CD8-positive, alpha-beta memory T cell (primary cell): ENCODE measurements at regions not wholly inside any gene's neighbourhood (a gene's known extent, or its start where the extent isn't known, plus 50 kb on each side); places are given as distances from the start of the nearest gene placed in this dataset.
A peak's percentile ranks its signal among the peaks of the same experiment; 100 is the strongest.
"Not testable (repeated sequence)": the region's sequence is repeated elsewhere in the genome, so short reads cannot be mapped to it uniquely, and the experiment has no call there.

ENCODE experiments used
- CTCF ChIA-PET: fragments of 350-600 bp; sonication (Branson Sonifier 250); formaldehyde crosslinking; loops from one replicate; lab custom pipeline; 2021; ENCODE audit warnings: antibody characterized with exemption; lab: Charles Lee
- POLR2A ChIA-PET: fragments of 350-600 bp; sonication (Branson Sonifier 250); formaldehyde crosslinking; loops from one replicate; lab custom pipeline; 2021; ENCODE audit warnings: antibody characterized with exemption; lab: Charles Lee
- DNase-seq, 5 donors: peaks; one replicate each; pipeline versions ENCODE4 v3.0.0 to v3.0.0-alpha.2; 2020 to 2022; ENCODE audit warnings: mixed read lengths in 1 of 5
- H3K27ac ChIP-seq: one replicate; pipeline ENCODE4 v1.7.0; 2013; ENCODE audit warnings: low read depth, mild to moderate bottlenecking, low read length, moderate library complexity
- H3K27me3 ChIP-seq: 2 replicates; pipeline ENCODE4 v1.7.0; 2013; ENCODE audit warnings: low read length, mild to moderate bottlenecking; ENCODE audit not compliant: insufficient read depth, poor library complexity, severe bottlenecking
- H3K36me3 ChIP-seq: 2 replicates; pipeline ENCODE4 v1.7.0; 2013; ENCODE audit warnings: mild to moderate bottlenecking, low read length, moderate library complexity; ENCODE audit not compliant: insufficient read depth
- H3K4me1 ChIP-seq: 2 replicates; pipeline ENCODE4 v1.7.0; 2013; ENCODE audit warnings: mild to moderate bottlenecking, low read length, moderate library complexity; ENCODE audit not compliant: insufficient read depth
- H3K4me3 ChIP-seq: 2 replicates; pipeline ENCODE4 v1.7.0; 2013; ENCODE audit warnings: mild to moderate bottlenecking, low read length
- H3K9me3 ChIP-seq: 2 replicates; pipeline ENCODE4 v1.7.0; 2013; ENCODE audit warnings: mild to moderate bottlenecking, low read length
- H3K27ac Mint-ChIP-seq, 8 donors: one replicate each; pipeline ENCODE4 v1.8.0; 2020 to 2021; ENCODE audit warnings: mixed read lengths in 8 of 8, mild to moderate bottlenecking in 6 of 8, inconsistent platforms in 3 of 8, moderate library complexity in 3 of 8
- H3K27me3 Mint-ChIP-seq, 2 donors: one replicate each; pipeline ENCODE4 v1.8.0; 2020 to 2021; ENCODE audit warnings: mixed read lengths in 2 of 2, mild to moderate bottlenecking in 1 of 2, moderate library complexity in 1 of 2
- H3K36me3 Mint-ChIP-seq, 3 donors: one replicate each; pipeline ENCODE4 v1.8.0; 2020 to 2021; ENCODE audit warnings: mixed read lengths in 3 of 3, inconsistent platforms in 1 of 3, mild to moderate bottlenecking in 1 of 3
- H3K4me1 Mint-ChIP-seq, 3 donors: one replicate each; pipeline ENCODE4 v1.8.0; 2020 to 2021; ENCODE audit warnings: mixed read lengths in 3 of 3, inconsistent platforms in 1 of 3, mild to moderate bottlenecking in 1 of 3
- H3K4me3 Mint-ChIP-seq, 7 donors: one replicate each; pipeline ENCODE4 v1.8.0; 2020 to 2021; ENCODE audit warnings: mixed read lengths in 7 of 7, mild to moderate bottlenecking in 6 of 7, moderate library complexity in 4 of 7, inconsistent platforms in 2 of 7
- H3K9me3 Mint-ChIP-seq, 5 donors: one replicate each; pipeline ENCODE4 v1.8.0; 2020 to 2022; ENCODE audit warnings: mixed read lengths in 5 of 5, mild to moderate bottlenecking in 3 of 5, moderate library complexity in 2 of 5, inconsistent platforms in 1 of 5

DNA sequence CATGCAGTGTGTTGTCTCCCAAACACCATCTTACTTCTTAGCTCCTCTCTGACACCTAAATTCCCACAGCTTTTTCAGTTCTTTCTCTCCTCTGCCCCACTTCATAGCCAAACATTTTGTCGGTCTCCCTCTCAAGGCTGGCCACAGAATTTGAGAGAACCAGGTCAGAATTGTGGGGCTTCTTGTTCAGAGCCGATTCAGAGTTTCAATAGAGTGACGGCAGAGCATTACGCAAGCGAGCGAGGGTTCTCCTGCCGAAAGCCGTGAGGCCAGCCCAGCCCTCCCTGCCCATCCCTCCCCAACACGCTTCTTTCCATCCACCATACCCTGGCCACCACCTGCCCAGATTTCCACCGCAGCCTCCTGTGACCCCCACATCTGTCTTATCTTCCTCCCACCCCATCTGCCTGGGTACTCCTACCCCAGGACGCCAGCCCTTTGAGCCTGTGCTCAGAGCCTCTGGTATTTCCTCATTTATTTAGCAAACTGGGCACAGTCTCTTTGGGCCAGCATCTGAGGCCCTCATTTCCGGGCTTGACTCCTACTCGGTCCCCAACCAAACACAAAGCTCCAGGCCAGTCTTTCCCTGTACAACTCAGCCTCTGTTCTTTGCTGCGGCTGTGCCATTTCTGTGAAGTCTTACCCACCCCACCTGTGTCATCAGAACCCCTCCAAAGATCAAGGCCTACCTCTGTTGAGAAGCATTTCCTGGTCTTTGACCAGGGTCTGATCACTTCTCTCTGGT lies 70.0 kb upstream of the MAP4K4 start:
- ChIA-PET CTCF (interaction anchor here (0.8 kb wide), 1 partner anchor 21 kb away, joined by 3 read pairs; no protein-coding TSS in a partner anchor), POLR2A (no interaction called here)
- peaks cover 4% of the 10 kb centered on the region in 2 donors for H3K27me3 Mint-ChIP-seq
- H3K27ac Mint-ChIP-seq: peak overlapping the region in 1 of 8 donors; percentile 58
- H3K27ac ChIP-seq: no peak overlapping the region
- no peak overlapping the region for H3K4me3 Mint-ChIP-seq
- H3K36me3 Mint-ChIP-seq: no peaks in the 10 kb centered on the region
- no peak overlapping the region for H3K4me3 ChIP-seq
- no peaks in the 10 kb centered on the region for H3K9me3 ChIP-seq
- H3K9me3 Mint-ChIP-seq: no peaks in the 10 kb centered on the region
- peaks cover 14% of the 10 kb centered on the region for H3K4me1 ChIP-seq
- H3K27me3 ChIP-seq: no peaks in the 10 kb centered on the region
- no peaks in the 10 kb centered on the region for H3K36me3 ChIP-seq
- DNase-seq: no peak
- H3K4me1 Mint-ChIP-seq: peaks cover 13 to 17% (median 14%) of the 10 kb centered on the region in 3 donors

DNA sequence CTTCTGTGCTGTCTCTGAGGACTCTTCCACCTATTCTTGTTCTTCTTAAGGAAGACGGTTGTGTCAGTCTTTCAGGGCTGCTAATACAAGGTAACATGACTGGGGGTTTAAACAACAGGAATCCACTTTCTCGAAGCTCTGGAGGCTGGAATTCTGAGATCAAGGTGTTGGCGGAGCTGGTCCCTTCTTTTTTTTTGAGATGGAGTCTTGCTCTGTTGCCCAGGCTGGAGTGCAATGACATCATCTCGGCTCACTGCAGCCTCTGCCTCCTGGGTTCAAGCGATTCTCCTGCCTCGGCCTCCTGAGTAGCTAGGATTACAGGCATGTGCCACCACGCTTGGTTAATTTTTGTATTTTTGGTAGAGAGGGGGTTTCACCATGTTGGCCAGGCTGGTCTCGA lies 71.7 kb upstream of the MAP4K4 start:
- DNase-seq, H3K27ac ChIP-seq, H3K9me3 Mint-ChIP-seq, CTCF ChIA-PET, H3K27me3 ChIP-seq, H3K36me3 ChIP-seq, H3K9me3 ChIP-seq, POLR2A ChIA-PET, H3K36me3 Mint-ChIP-seq, H3K4me3 Mint-ChIP-seq, H3K27me3 Mint-ChIP-seq, H3K4me3 ChIP-seq: not testable (repeated sequence)
- peaks cover 15% of the 10 kb centered on the region for H3K4me1 ChIP-seq
- Mint-ChIP-seq H3K4me1 (peaks cover 18 to 30% (median 20%) of the 10 kb centered on the region in 3 donors), H3K27ac (peak overlapping the region in 3 of 8 donors; percentile 24 to 36 (median 31))

DNA sequence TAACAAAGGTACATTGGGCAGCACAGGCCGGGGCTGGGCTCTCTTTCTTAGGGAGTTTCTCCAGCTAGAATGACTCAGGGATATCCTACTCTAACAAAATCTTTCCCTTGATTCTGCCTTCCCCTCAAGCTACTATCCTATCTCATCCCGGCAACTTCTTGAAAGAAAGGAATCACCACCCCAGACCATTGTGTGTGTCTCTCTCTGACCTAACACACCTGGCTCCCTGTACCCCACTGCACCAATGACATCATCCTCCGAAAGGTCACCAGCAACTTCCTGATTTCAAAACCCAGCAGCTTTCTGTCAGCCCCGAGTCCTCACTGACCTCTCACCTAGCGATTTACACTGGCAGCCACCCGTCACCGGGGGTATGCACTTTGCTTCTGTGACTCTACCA lies 72.1 kb upstream of the MAP4K4 start:
- POLR2A ChIA-PET: no interaction called here

GRCh38 chr2:101624706-101625332 lies 72.7 kb upstream of the MAP4K4 start:
- H3K4me1 Mint-ChIP-seq: peaks cover 18 to 30% (median 20%) of the 10 kb centered on the region in 3 donors
- peak overlapping the region in 1 of 8 donors; percentile 41 for H3K27ac Mint-ChIP-seq
- peaks cover 0 to 2% (median 0%) of the 10 kb centered on the region in 3 donors for H3K36me3 Mint-ChIP-seq

More for the DNA sequence above, 72.1 kb upstream of the MAP4K4 start:
- H3K9me3 Mint-ChIP-seq: no peaks in the 10 kb centered on the region
- H3K36me3 Mint-ChIP-seq: peaks cover 0 to 1% (median 0%) of the 10 kb centered on the region in 3 donors
- peak overlapping the region in 3 of 8 donors; percentile 24 to 41 (median 31) for H3K27ac Mint-ChIP-seq
- no peaks in the 10 kb centered on the region for H3K36me3 ChIP-seq
- H3K4me3 Mint-ChIP-seq: no peak overlapping the region
- DNase-seq: no peak
- H3K27me3 ChIP-seq: no peaks in the 10 kb centered on the region
- peaks cover 15% of the 10 kb centered on the region for H3K4me1 ChIP-seq
- H3K9me3 ChIP-seq: no peaks in the 10 kb centered on the region
- H3K4me3 ChIP-seq: no peak overlapping the region
- H3K4me1 Mint-ChIP-seq: peaks cover 18 to 30% (median 20%) of the 10 kb centered on the region in 3 donors
- peaks cover 0 to 2% of the 10 kb centered on the region in 2 donors for H3K27me3 Mint-ChIP-seq
- H3K27ac ChIP-seq: no peak overlapping the region
- CTCF ChIA-PET: no interaction called here

DNA sequence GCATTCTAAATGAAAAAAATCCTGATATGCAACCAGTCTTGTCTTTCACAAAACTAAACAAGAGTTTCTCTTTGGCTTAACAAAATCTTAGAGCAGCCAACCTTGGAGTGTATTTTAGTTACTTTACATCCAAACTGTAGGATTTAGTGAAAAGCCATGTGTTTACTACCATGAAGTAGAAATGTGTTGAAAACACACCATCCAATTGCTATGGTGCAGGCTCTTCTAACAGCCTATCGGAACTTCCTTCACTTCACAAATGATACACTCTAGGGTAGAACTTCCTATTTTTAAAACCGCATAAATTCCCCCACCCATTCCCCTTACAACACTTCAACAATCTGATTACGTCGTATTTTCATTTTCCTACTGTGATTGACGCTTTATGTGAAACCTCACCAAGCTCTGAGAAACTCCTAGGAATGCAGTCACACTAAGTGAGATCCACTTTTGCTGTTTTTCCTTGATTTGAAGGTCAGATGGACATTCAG lies 74.4 kb upstream of the MAP4K4 start:
- ChIA-PET CTCF (no interaction called here), POLR2A (no interaction called here)
- H3K27me3 ChIP-seq: no peaks in the 10 kb centered on the region
- Mint-ChIP-seq H3K4me1 (peaks cover 18 to 30% (median 21%) of the 10 kb centered on the region in 3 donors), H3K36me3 (peaks cover 0 to 2% (median 0%) of the 10 kb centered on the region in 3 donors), H3K9me3 (no peaks in the 10 kb centered on the region), H3K27ac (peak overlapping the region in 6 of 8 donors; percentile 6 to 44 (median 29)), H3K4me3 (peak overlapping the region in 6 of 7 donors; percentile 35 to 67 (median 50)), H3K27me3 (peaks cover 0 to 3% of the 10 kb centered on the region in 2 donors)
- H3K27ac ChIP-seq: no peak overlapping the region
- H3K4me1 ChIP-seq: peaks cover 15% of the 10 kb centered on the region
- H3K4me3 ChIP-seq: peak overlapping the region; percentile 3
- DNase-seq: peak in 2 of 5 donors; percentile 12 to 52
- no peaks in the 10 kb centered on the region for H3K9me3 ChIP-seq
- no peaks in the 10 kb centered on the region for H3K36me3 ChIP-seq

More at GRCh38 chr2:101624706-101625332, 72.7 kb upstream of the MAP4K4 start:
- peaks cover 15% of the 10 kb centered on the region for H3K4me1 ChIP-seq
- ChIA-PET CTCF (no interaction called here), POLR2A (interaction anchor here (0.6 kb wide), 1 partner anchor 43 kb away, joined by 3 read pairs; no protein-coding TSS in a partner anchor)
- H3K4me3 ChIP-seq: no peak overlapping the region
- H3K9me3 Mint-ChIP-seq: no peaks in the 10 kb centered on the region
- no peak for DNase-seq
- H3K4me3 Mint-ChIP-seq: no peak overlapping the region
- peaks cover 0 to 3% of the 10 kb centered on the region in 2 donors for H3K27me3 Mint-ChIP-seq
- no peaks in the 10 kb centered on the region for H3K27me3 ChIP-seq
- H3K9me3 ChIP-seq: no peaks in the 10 kb centered on the region
- no peaks in the 10 kb centered on the region for H3K36me3 ChIP-seq
- H3K27ac ChIP-seq: no peak overlapping the region

- Mint-ChIP-seq H3K9me3 (no peaks in the 10 kb centered on the region), H3K27ac (peak overlapping the region in 6 of 8 donors; percentile 6 to 44 (median 36)), H3K4me3 (peak overlapping the region in 6 of 7 donors; percentile 35 to 66 (median 50)), H3K27me3 (peaks cover 0 to 3% of the 10 kb centered on the region in 2 donors), H3K4me1 (peaks cover 18 to 30% (median 21%) of the 10 kb centered on the region in 3 donors), H3K36me3 (peaks cover 0 to 2% (median 0%) of the 10 kb centered on the region in 3 donors)
- ChIA-PET CTCF (interaction anchor here (1.1 kb wide), 1 partner anchor 15 kb away, joined by 3 read pairs; no protein-coding TSS in a partner anchor), POLR2A (no interaction called here)
- Histone ChIP-seq H3K9me3 (no peaks in the 10 kb centered on the region), H3K27ac (no peak overlapping the region), H3K4me1 (peaks cover 15% of the 10 kb centered on the region), H3K4me3 (peak overlapping the region; percentile 3), H3K27me3 (no peaks in the 10 kb centered on the region), H3K36me3 (no peaks in the 10 kb centered on the region)
- DNase-seq: no peak
Observed at GRCh38 chr2:101622210-101623030, 75.1 kb upstream of the MAP4K4 start.

DNA sequence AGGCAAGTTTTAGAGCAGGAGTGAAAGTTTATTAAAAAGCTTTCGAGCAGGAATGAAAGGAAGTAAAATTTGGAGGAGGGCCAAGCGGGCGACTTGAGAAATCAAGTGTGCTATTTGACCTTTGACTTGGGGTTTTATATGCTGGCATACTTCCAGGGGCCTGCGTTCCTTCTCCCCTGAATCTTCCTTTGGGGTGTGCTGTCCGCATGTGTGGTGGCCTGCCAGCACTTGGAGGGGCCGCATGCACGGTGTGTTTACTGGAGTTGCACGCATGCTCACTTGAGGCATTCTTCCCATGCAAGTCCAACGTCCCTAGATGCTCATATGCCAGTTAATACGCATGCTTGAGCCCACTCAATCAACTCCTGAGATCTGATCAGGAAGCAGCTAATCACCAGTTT lies 78.3 kb upstream of the MAP4K4 start:
- POLR2A ChIA-PET: no interaction called here
- H3K27ac Mint-ChIP-seq: no peak overlapping the region
- peaks cover 15% of the 10 kb centered on the region for H3K4me1 ChIP-seq
- no peak for DNase-seq
- H3K4me1 Mint-ChIP-seq: peaks cover 18 to 27% (median 21%) of the 10 kb centered on the region in 3 donors
- peaks cover 3% of the 10 kb centered on the region in 2 donors for H3K27me3 Mint-ChIP-seq
- H3K9me3 Mint-ChIP-seq: no peaks in the 10 kb centered on the region
- CTCF ChIA-PET: no interaction called here
- no peak overlapping the region for H3K27ac ChIP-seq
- H3K27me3 ChIP-seq: peaks cover 3% of the 10 kb centered on the region
- no peaks in the 10 kb centered on the region for H3K36me3 ChIP-seq
- H3K9me3 ChIP-seq: no peaks in the 10 kb centered on the region
- no peak overlapping the region for H3K4me3 Mint-ChIP-seq
- peaks cover 0 to 2% (median 0%) of the 10 kb centered on the region in 3 donors for H3K36me3 Mint-ChIP-seq
- no peak overlapping the region for H3K4me3 ChIP-seq
